GM21825 (cell line): ENCODE measurements at regions not wholly inside any gene's neighbourhood (a gene's known extent, or its start where the extent isn't known, plus 50 kb on each side); places are given as distances from the start of the nearest gene placed in this dataset.

ENCODE experiments used
- ATAC-seq: cut with Tn5 transposase; IDR thresholded peaks from one replicate; pipeline ENCODE4 v1.9.1; 2021; ENCODE audit warnings: mild to moderate bottlenecking, moderate library complexity; ENCODE audit not compliant: unreplicated experiment

GRCh38 chr20:10802236-10802635 lies 128.4 kb upstream of the JAG1 start:
- no peak for ATAC-seq

- no peak for ATAC-seq
Measured at GRCh38 chr20:10805764-10806163, 132.0 kb upstream of the JAG1 start.

GRCh38 chr20:10806539-10806938 lies 132.7 kb upstream of the JAG1 start:
- no peak for ATAC-seq

GRCh38 chr20:10807013-10807412 lies 133.2 kb upstream of the JAG1 start:
- ATAC-seq, result no peak

- no peak for ATAC-seq
Measured at GRCh38 chr20:10812759-10813327, 139.0 kb upstream of the JAG1 start.

- ATAC-seq, result no peak
Measured at GRCh38 chr20:10823585-10823984, 149.8 kb upstream of the JAG1 start.

GRCh38 chr20:10824750-10825500 lies 151.1 kb upstream of the JAG1 start:
- ATAC-seq, result no peak

GRCh38 chr20:10826111-10826510 lies 152.3 kb upstream of the JAG1 start:
- ATAC-seq, result no peak

GRCh38 chr20:10828180-10828579 lies 154.4 kb upstream of the JAG1 start:
- ATAC-seq, result no peak

- no peak for ATAC-seq
Measured at GRCh38 chr20:10832141-10832540, 158.3 kb upstream of the JAG1 start.

- no peak for ATAC-seq
Measured at GRCh38 chr20:10837901-10838300, 164.1 kb upstream of the JAG1 start.

GRCh38 chr20:10842116-10842515 lies 168.3 kb upstream of the JAG1 start:
- ATAC-seq, result no peak

GRCh38 chr20:10843146-10843711 lies 169.4 kb upstream of the JAG1 start:
- ATAC-seq, result no peak

GRCh38 chr20:10846766-10847165 lies 173.0 kb upstream of the JAG1 start:
- ATAC-seq, result no peak

- ATAC-seq, result no peak
Measured at GRCh38 chr20:10848810-10849370, 175.1 kb upstream of the JAG1 start.

GRCh38 chr20:10853176-10853575 lies 179.4 kb upstream of the JAG1 start:
- no peak for ATAC-seq

GRCh38 chr20:10853731-10854130 lies 179.9 kb upstream of the JAG1 start:
- no peak for ATAC-seq

GRCh38 chr20:10854976-10855375 lies 181.2 kb upstream of the JAG1 start:
- no peak for ATAC-seq

GRCh38 chr20:10855778-10856177 lies 182.0 kb upstream of the JAG1 start:
- no peak for ATAC-seq

GRCh38 chr20:10856237-10857015 lies 182.6 kb upstream of the JAG1 start:
- no peak for ATAC-seq

- no peak for ATAC-seq
Measured at GRCh38 chr20:10857352-10858070, 183.7 kb upstream of the JAG1 start.
